Naive thymus-derived CD4-positive, alpha-beta T cell (primary cell): ENCODE measurements at regions not wholly inside any gene's neighbourhood (a gene's known extent, or its start where the extent isn't known, plus 50 kb on each side); places are given as distances from the start of the nearest gene placed in this dataset.

ENCODE experiments used
- ATAC-seq: fragments of 150-1000 bp; cut with Tn5 transposase; 2 replicates; pipeline ENCODE4 v1.10.0; 2021; ENCODE audit warnings: mild to moderate bottlenecking, moderate library complexity
- CTCF ChIA-PET: fragments of 350-600 bp; sonication (Branson Sonifier 250); formaldehyde crosslinking; loops from one replicate; lab custom pipeline; 2021; ENCODE audit warnings: antibody characterized with exemption; lab: Charles Lee
- POLR2A ChIA-PET: fragments of 350-600 bp; sonication (Branson Sonifier 250); formaldehyde crosslinking; loops from one replicate; lab custom pipeline; 2021; ENCODE audit warnings: antibody characterized with exemption, inconsistent platforms; lab: Charles Lee
- DNase-seq, 9 donors: peaks; one replicate each; pipeline versions ENCODE4 v3.0.0 to v3.0.0-alpha.2; 2020 to 2022; ENCODE audit warnings: mixed read lengths in 1 of 9
- H3K27ac ChIP-seq: one replicate; pipeline ENCODE4 v1.7.0; 2013; ENCODE audit warnings: mild to moderate bottlenecking, low read depth, low read length, moderate library complexity
- H3K27me3 ChIP-seq, 2 donors: one replicate each; pipeline ENCODE4 v1.7.0; 2013; ENCODE audit warnings: low read length in 2 of 2, mild to moderate bottlenecking in 2 of 2, moderate library complexity in 2 of 2; ENCODE audit not compliant: control insufficient read depth in 2 of 2, insufficient read depth in 2 of 2
- H3K36me3 ChIP-seq, 3 experiments: 1 replicate in 2 of 3; 2 replicates in 1 of 3; pipeline ENCODE4 v1.7.0; 2013; ENCODE audit warnings: low read length in 3 of 3, mild to moderate bottlenecking in 3 of 3, moderate library complexity in 1 of 3; ENCODE audit not compliant: insufficient read depth in 3 of 3, control insufficient read depth in 2 of 3
- H3K4me1 ChIP-seq, 2 donors: one replicate each; pipeline ENCODE4 v1.7.0; 2013; ENCODE audit warnings: low read length in 2 of 2, mild to moderate bottlenecking in 2 of 2, moderate library complexity in 1 of 2; ENCODE audit not compliant: control insufficient read depth in 2 of 2, insufficient read depth in 2 of 2
- H3K4me3 ChIP-seq: 2 replicates; pipeline ENCODE4 v1.7.0; 2013; ENCODE audit warnings: mild to moderate bottlenecking, low read length
- H3K9me3 ChIP-seq, 3 experiments: 1 replicate in 2 of 3; 2 replicates in 1 of 3; pipeline ENCODE4 v1.7.0; 2013; ENCODE audit warnings: low read length in 3 of 3; ENCODE audit not compliant: control insufficient read depth in 2 of 3
- H3K27ac Mint-ChIP-seq, 9 donors: one replicate each; pipeline ENCODE4 v1.8.0; 2020 to 2022; ENCODE audit warnings: mixed read lengths in 9 of 9, mild to moderate bottlenecking in 8 of 9, moderate library complexity in 5 of 9, inconsistent platforms in 2 of 9
- H3K27me3 Mint-ChIP-seq, 5 donors: one replicate each; pipeline ENCODE4 v1.8.0; 2021 to 2022; ENCODE audit warnings: mixed read lengths in 5 of 5, mild to moderate bottlenecking in 1 of 5
- H3K36me3 Mint-ChIP-seq, 5 donors: one replicate each; pipeline ENCODE4 v1.8.0; 2020 to 2022; ENCODE audit warnings: mixed read lengths in 5 of 5, mild to moderate bottlenecking in 3 of 5, inconsistent platforms in 1 of 5
- H3K4me1 Mint-ChIP-seq, 7 donors: one replicate each; pipeline ENCODE4 v1.8.0; 2020 to 2022; ENCODE audit warnings: mixed read lengths in 7 of 7, mild to moderate bottlenecking in 3 of 7, inconsistent platforms in 1 of 7
- H3K4me3 Mint-ChIP-seq, 10 donors: one replicate each; pipeline ENCODE4 v1.8.0; 2020 to 2022; ENCODE audit warnings: mild to moderate bottlenecking in 10 of 10, mixed read lengths in 10 of 10, moderate library complexity in 6 of 10, inconsistent platforms in 2 of 10
- H3K9me3 Mint-ChIP-seq, 11 donors: one replicate each; pipeline ENCODE4 v1.8.0; 2020 to 2022; ENCODE audit warnings: mixed read lengths in 11 of 11, mild to moderate bottlenecking in 4 of 11, inconsistent platforms in 1 of 11, moderate library complexity in 1 of 11
- intact Hi-C, 2 donors: fragments of 100-400 bp; cut with micrococcal nuclease; formaldehyde crosslinking; loops; one replicate each; pipeline ENCODE4 v1.15.1; 2023

GRCh38 chr10:81013771-81014170, 476.1 kb downstream of the SH2D4B start:
- Histone ChIP-seq H3K4me1 (no peaks in the 10 kb centered on the region), H3K27ac (no peak overlapping the region), H3K36me3 (no peaks in the 10 kb centered on the region), H3K9me3 (no peaks in the 10 kb centered on the region), H3K4me3 (no peak overlapping the region), H3K27me3 (no peaks in the 10 kb centered on the region)
- DNase-seq (no peak), ATAC-seq (no peak)
- CTCF ChIA-PET: no interaction called here
- no peaks in the 10 kb centered on the region for H3K9me3 Mint-ChIP-seq
- no peaks in the 10 kb centered on the region for H3K36me3 Mint-ChIP-seq
- H3K27me3 Mint-ChIP-seq: peaks cover 7 to 35% (median 13%) of the 10 kb centered on the region in 5 donors
- no peak overlapping the region for H3K27ac Mint-ChIP-seq
- POLR2A ChIA-PET: no interaction called here
- intact Hi-C loops: no loop called here
- H3K4me3 Mint-ChIP-seq: no peak overlapping the region
- peaks cover 0 to 1% (median 0%) of the 10 kb centered on the region in 7 donors for H3K4me1 Mint-ChIP-seq

- peaks cover under 1 to 22% (median 12%) of the 10 kb centered on the region in 5 donors for H3K27me3 Mint-ChIP-seq
- no peak overlapping the region for H3K4me3 Mint-ChIP-seq
- ATAC-seq: peak; percentile 52
These were observed 481.6 kb downstream of the SH2D4B start for GRCh38 chr10:81019029-81019890.

GRCh38 chr10:81021428-81022129, 483.9 kb downstream of the SH2D4B start:
- Histone ChIP-seq H3K27me3 (no peaks in the 10 kb centered on the region), H3K27ac (no peak overlapping the region), H3K36me3 (no peaks in the 10 kb centered on the region), H3K4me1 (no peaks in the 10 kb centered on the region), H3K4me3 (no peak overlapping the region), H3K9me3 (no peaks in the 10 kb centered on the region)
- Mint-ChIP-seq H3K27ac (no peak overlapping the region), H3K4me1 (peaks cover 0 to 4% (median 0%) of the 10 kb centered on the region in 7 donors), H3K9me3 (peaks cover 0 to 3% (median 0%) of the 10 kb centered on the region in 11 donors), H3K27me3 (peaks cover 0 to 16% (median 10%) of the 10 kb centered on the region in 5 donors), H3K4me3 (no peak overlapping the region), H3K36me3 (no peaks in the 10 kb centered on the region)
- ChIA-PET POLR2A (no interaction called here), CTCF (no interaction called here)
- ATAC-seq: no peak
- no peak for DNase-seq
- intact Hi-C loops: no loop called here

More at GRCh38 chr10:81019029-81019890, 481.6 kb downstream of the SH2D4B start:
- no peaks in the 10 kb centered on the region for H3K36me3 ChIP-seq
- no peak overlapping the region for H3K27ac Mint-ChIP-seq
- peaks cover 0 to 4% (median 0%) of the 10 kb centered on the region in 7 donors for H3K4me1 Mint-ChIP-seq
- peak in 4 of 9 donors; percentile 1 to 19 (median 8) for DNase-seq
- H3K27me3 ChIP-seq: no peaks in the 10 kb centered on the region
- H3K9me3 ChIP-seq: no peaks in the 10 kb centered on the region
- CTCF ChIA-PET: interaction anchor here (0.8 to 2.0 kb wide), 5 partner anchors 11 to 641 kb away, joined by 3 to 7 read pairs (median 3); no protein-coding TSS in a partner anchor
- POLR2A ChIA-PET: no interaction called here
- H3K27ac ChIP-seq: no peak overlapping the region
- intact Hi-C loops: loop anchor here (1.0 to 5.0 kb wide), 5 partner anchors 320 to 641 kb away; no protein-coding TSS in a partner anchor
- no peaks in the 10 kb centered on the region for H3K4me1 ChIP-seq
- H3K4me3 ChIP-seq: no peak overlapping the region
- no peaks in the 10 kb centered on the region for H3K36me3 Mint-ChIP-seq
- H3K9me3 Mint-ChIP-seq: no peaks in the 10 kb centered on the region

GRCh38 chr10:81026591-81026990, 488.9 kb downstream of the SH2D4B start:
- H3K27ac Mint-ChIP-seq: no peak overlapping the region
- H3K9me3 Mint-ChIP-seq: peaks cover 0 to 7% (median 0%) of the 10 kb centered on the region in 11 donors

GRCh38 chr10:81027223-81027622, 489.5 kb downstream of the SH2D4B start:
- H3K36me3 Mint-ChIP-seq: no peaks in the 10 kb centered on the region
- Histone ChIP-seq H3K36me3 (no peaks in the 10 kb centered on the region), H3K27me3 (no peaks in the 10 kb centered on the region), H3K27ac (no peak overlapping the region), H3K4me1 (no peaks in the 10 kb centered on the region), H3K4me3 (no peak overlapping the region), H3K9me3 (no peaks in the 10 kb centered on the region)
- peaks cover 0 to 7% (median 0%) of the 10 kb centered on the region in 11 donors for H3K9me3 Mint-ChIP-seq
- H3K27me3 Mint-ChIP-seq: peaks cover 0 to 41% (median 8%) of the 10 kb centered on the region in 5 donors
- intact Hi-C loops: no loop called here
- no peak overlapping the region for H3K4me3 Mint-ChIP-seq
- no peak for ATAC-seq
- DNase-seq: no peak
- ChIA-PET CTCF (no interaction called here), POLR2A (no interaction called here)
- no peak overlapping the region for H3K27ac Mint-ChIP-seq
- no peaks in the 10 kb centered on the region for H3K4me1 Mint-ChIP-seq

More at GRCh38 chr10:81026591-81026990, 488.9 kb downstream of the SH2D4B start:
- ChIA-PET POLR2A (no interaction called here), CTCF (no interaction called here)
- H3K4me3 Mint-ChIP-seq: no peak overlapping the region
- no peak overlapping the region for H3K4me3 ChIP-seq
- no peaks in the 10 kb centered on the region for H3K9me3 ChIP-seq
- intact Hi-C loops: no loop called here
- no peak overlapping the region for H3K27ac ChIP-seq
- peaks cover 0 to 36% (median 10%) of the 10 kb centered on the region in 5 donors for H3K27me3 Mint-ChIP-seq
- no peaks in the 10 kb centered on the region for H3K4me1 ChIP-seq
- no peaks in the 10 kb centered on the region for H3K4me1 Mint-ChIP-seq
- no peaks in the 10 kb centered on the region for H3K36me3 ChIP-seq
- no peaks in the 10 kb centered on the region for H3K36me3 Mint-ChIP-seq
- DNase-seq: no peak
- no peaks in the 10 kb centered on the region for H3K27me3 ChIP-seq
- no peak for ATAC-seq

- ChIA-PET CTCF (no interaction called here), POLR2A (no interaction called here)
- Mint-ChIP-seq H3K27ac (no peak overlapping the region), H3K27me3 (peaks cover 0 to 41% (median 7%) of the 10 kb centered on the region in 5 donors), H3K36me3 (no peaks in the 10 kb centered on the region), H3K4me3 (no peak overlapping the region), H3K4me1 (no peaks in the 10 kb centered on the region), H3K9me3 (peaks cover 0 to 7% (median 0%) of the 10 kb centered on the region in 11 donors)
- H3K9me3 ChIP-seq: no peaks in the 10 kb centered on the region
- DNase-seq: no peak
- no peaks in the 10 kb centered on the region for H3K36me3 ChIP-seq
- no peak overlapping the region for H3K27ac ChIP-seq
- no peak for ATAC-seq
- no peaks in the 10 kb centered on the region for H3K4me1 ChIP-seq
- H3K27me3 ChIP-seq: no peaks in the 10 kb centered on the region
- intact Hi-C loops: no loop called here
- no peak overlapping the region for H3K4me3 ChIP-seq
These were observed 490.0 kb downstream of the SH2D4B start for GRCh38 chr10:81027706-81028105.
